ENCODE measurements at regions not wholly inside any gene's neighbourhood (a gene's known extent, or its start where the extent isn't known, plus 50 kb on each side); places are given as distances from the start of the nearest gene placed in this dataset.

DNA sequence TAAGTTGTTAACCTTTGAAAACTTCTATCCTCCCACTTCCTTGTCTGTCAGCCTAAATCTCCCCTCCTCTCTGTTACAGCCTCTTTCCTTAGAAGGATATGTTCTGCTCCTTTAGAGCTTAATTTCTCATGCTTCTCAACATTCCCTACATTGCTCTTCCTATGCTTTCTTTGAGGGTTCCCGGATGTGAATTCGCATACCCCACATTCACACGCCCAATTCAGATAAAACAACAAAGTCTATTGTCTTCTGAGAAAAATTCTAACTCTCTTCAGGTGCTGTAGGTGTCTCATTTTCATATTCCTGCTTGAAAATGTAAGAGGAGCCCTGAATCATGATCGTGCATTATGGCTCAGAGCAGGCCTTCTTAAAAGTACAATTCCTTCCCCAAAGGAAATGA lies 171.8 kb upstream of the DPH6 start:
- H3K14ac ChIP-seq (ENCODE audit: insufficient read depth, low read length) = no peak overlapping the region
- no peaks in the 10 kb centered on the region for H3K27me3 Mint-ChIP-seq (ENCODE audit: low read depth)
- H3K36me3 Mint-ChIP-seq (ENCODE audit: insufficient read depth in 1 of 3, low read depth in 3 of 3) = no peaks in the 10 kb centered on the region; a peak in 2 of 7 replicates
- H3T11ph ChIP-seq (ENCODE audit: low read length) = no peak overlapping the region
- no peak for DNase-seq
- H3K4ac ChIP-seq (ENCODE audit: low read depth, low read length) = no peak overlapping the region
- no peak overlapping the region for H4K8ac ChIP-seq (replicated peaks; ENCODE audit: insufficient read length, low read depth, low read length)
- WGBS (ENCODE audit: extremely low coverage, insufficient read length, low lambda C conversion rate) = no CpG with 5 or more reads among the region's 4 CpGs
- H3K23me2 ChIP-seq (ENCODE audit: insufficient read length, low read depth, low read length, poor library complexity, severe bottlenecking) = no peaks in the 10 kb centered on the region
- no peak overlapping the region for H2BK15ac ChIP-seq (ENCODE audit: low read depth, low read length)
- no peak for TF ChIP-seq CTCF (conservative IDR thresholded peaks at IDR 0.05)
- no peaks in the 10 kb centered on the region for H3K79me1 ChIP-seq (ENCODE audit: insufficient read depth, low read depth, low read length, poor library complexity, severe bottlenecking)
- no peak overlapping the region for H2AK5ac ChIP-seq (ENCODE audit: insufficient read length, low read length)
- no peak overlapping the region for H2BK120ac ChIP-seq (ENCODE audit: low read depth, low read length, poor library complexity, severe bottlenecking)
- H3K79me2 ChIP-seq (ENCODE audit: insufficient read depth, low read length) = no peaks in the 10 kb centered on the region
- no peak overlapping the region for H2BK5ac ChIP-seq (ENCODE audit: insufficient read length, low read length)
- H3K27ac ChIP-seq (ENCODE audit: insufficient read length, low read depth, low read length) = no peak overlapping the region
- no peaks in the 10 kb centered on the region for H3K9me3 ChIP-seq (ENCODE audit: control insufficient read depth, low read depth, low read length)
- H3K23ac ChIP-seq (ENCODE audit: insufficient read length, low read depth, low read length) = no peak overlapping the region
- no peak overlapping the region for H4K5ac ChIP-seq (ENCODE audit: insufficient read length, low read depth, low read length)
- no peak overlapping the region for H2BK12ac ChIP-seq (ENCODE audit: insufficient read length, low read depth, low read length)
- H3K4me3 Mint-ChIP-seq = no peak overlapping the region; a peak in 1 of 5 replicates
- no peak overlapping the region for H4K91ac ChIP-seq (ENCODE audit: insufficient read length, low read depth, low read length)
- H3K27me3 ChIP-seq (ENCODE audit: insufficient read depth, low read length) = no peaks in the 10 kb centered on the region
- no peak overlapping the region for H3K9ac ChIP-seq (ENCODE audit: extremely low read depth, insufficient read length, low read length)
- H3K4me1 ChIP-seq (ENCODE audit: insufficient read depth, low read length) = no peaks in the 10 kb centered on the region; the same call in 1 of the 2 replicates
- no peak overlapping the region for H3K56ac ChIP-seq (ENCODE audit: insufficient read length, low read depth, low read length)
- no peak overlapping the region; a peak in 1 of 7 replicates for H3K27ac Mint-ChIP-seq
- no peak overlapping the region for H3K18ac ChIP-seq (ENCODE audit: insufficient read length, low read depth, low read length)
- H2AFZ ChIP-seq (ENCODE audit: low read length) = no peak overlapping the region
- H2BK20ac ChIP-seq (ENCODE audit: low read depth, low read length, poor library complexity, severe bottlenecking) = no peak overlapping the region
- peaks cover 5 to 6% of the 10 kb centered on the region in 2 experiments; a peak in 3 of 5 replicates for H3K9me3 Mint-ChIP-seq
- no peak overlapping the region for H3K4me2 ChIP-seq (ENCODE audit: insufficient read depth, insufficient read length, low read length)
- H4K20me1 ChIP-seq (ENCODE audit: control insufficient read depth, insufficient read depth, insufficient read length) = no peaks in the 10 kb centered on the region
- H3K4me1 Mint-ChIP-seq = peaks cover 10 to 12% of the 10 kb centered on the region in 2 experiments

Measured in H9 (cell line).